Panc1 (cell line): ENCODE measurements at regions not wholly inside any gene's neighbourhood (a gene's known extent, or its start where the extent isn't known, plus 50 kb on each side); places are given as distances from the start of the nearest gene placed in this dataset.

Experiments used
- ATAC-seq: fragments of 200-7000 bp; cut with Tn5 transposase; 2 replicates; pipeline ENCODE4 v1.9.1; 2020; ENCODE audit warnings: mild to moderate bottlenecking, moderate library complexity
- BruUV-seq: library from RNA; stranded (reverse); fragments of 400-500 nt; replicated peaks from 2 replicates; lab custom pipeline; 2021; lab: Mats Ljungman, UMichigan
- CTCF ChIA-PET: fragments of 300-600 bp; sonication (Branson Sonifier 250); formaldehyde crosslinking; loops from one replicate; lab custom pipeline; 2022; ENCODE audit warnings: antibody characterized with exemption; lab: Charles Lee
- POLR2A ChIA-PET: fragments of 300-600 bp; sonication (Branson Sonifier 250); formaldehyde crosslinking; loops from one replicate; lab custom pipeline; 2022; ENCODE audit warnings: antibody characterized with exemption; lab: Charles Lee
- DNase-seq: peaks from one replicate; pipeline ENCODE4 v3.0.0-alpha.2; 2010; ENCODE audit warnings: low read depth, low spot score
- H3K27ac ChIP-seq: 2 replicates; pipeline ENCODE4 v1.5.1; 2011; ENCODE audit warnings: mild to moderate bottlenecking, low read length, inconsistent platforms
- H3K27me3 ChIP-seq: fragments of 200-500 bp; sonication (Bioruptor generic); 2 replicates; pipeline ENCODE4 v1.6.0; 2014; ENCODE audit warnings: low read length, inconsistent platforms; ENCODE audit not compliant: control insufficient read depth, insufficient read depth
- H3K36me3 ChIP-seq: fragments of 200-500 bp; sonication (Bioruptor generic); 2 replicates; pipeline ENCODE4 v1.5.1; 2014; ENCODE audit warnings: inconsistent platforms, mild to moderate bottlenecking, low read length, moderate library complexity; ENCODE audit not compliant: control insufficient read depth, insufficient read depth
- H3K4me1 ChIP-seq: 2 replicates; pipeline ENCODE4 v1.5.1; 2011; ENCODE audit warnings: inconsistent platforms, mild to moderate bottlenecking, low read length, moderate library complexity; ENCODE audit not compliant: control insufficient read depth, insufficient read depth
- H3K4me3 ChIP-seq, 2 experiments: 2 replicates each; pipeline ENCODE4 v1.5.1; 2011 to 2012; ENCODE audit warnings: low read depth in 2 of 2, low read length in 2 of 2, mild to moderate bottlenecking in 2 of 2, inconsistent platforms in 1 of 2, moderate library complexity in 1 of 2
- H3K9me3 ChIP-seq: fragments of 200-500 bp; sonication (Bioruptor generic); 2 replicates; pipeline ENCODE4 v1.5.1; 2014; ENCODE audit warnings: low read depth, mild to moderate bottlenecking, inconsistent platforms, low read length, moderate library complexity; ENCODE audit not compliant: control insufficient read depth, insufficient read depth
- POLR2AphosphoS5 ChIP-seq: IDR thresholded peaks from 2 replicates; pipeline ENCODE4 v1.6.1; 2012; ENCODE audit warnings: mild to moderate bottlenecking, low read depth, low read length, moderate library complexity
- SIN3A ChIP-seq: IDR thresholded peaks from 2 replicates; pipeline ENCODE4 v1.6.1; 2012; ENCODE audit warnings: low read depth, mild to moderate bottlenecking, low read length, moderate library complexity, borderline replicate concordance; ENCODE audit not compliant: insufficient read depth
- TCF7L2 ChIP-seq: IDR thresholded peaks from 2 replicates; pipeline ENCODE4 v1.6.1; 2011; ENCODE audit warnings: mild to moderate bottlenecking, low read depth, low read length, inconsistent platforms
- in situ Hi-C: cut with HindIII; loops from 2 replicates; pipeline ENCODE4 v1.10.0; 2016; ENCODE audit warnings: low sequenced_read_pairs, low pct_unique_long_range_greater_than_20kb
- intact Hi-C: fragments of 100-400 bp; cut with micrococcal nuclease; formaldehyde crosslinking; loops from one replicate; pipeline ENCODE4 v1.10.0; 2022; ENCODE audit not compliant: unreplicated experiment
- TF ChIP-seq, protein P1 (sequence below): fragments of 450-650 bp; IDR thresholded peaks from 2 replicates; pipeline ENCODE4 v1.5.1; 2017; ENCODE audit warnings: mild to moderate bottlenecking
- TF ChIP-seq, protein P2 (sequence below), 2 experiments: IDR thresholded peaks; 2 replicates each; pipeline ENCODE4 v1.6.1; 2011 to 2012; ENCODE audit warnings: low read depth in 2 of 2, control low read depth in 1 of 2, low read length in 1 of 2, mild to moderate bottlenecking in 1 of 2, moderate library complexity in 1 of 2; ENCODE audit not compliant: insufficient read depth in 1 of 2

DNA sequence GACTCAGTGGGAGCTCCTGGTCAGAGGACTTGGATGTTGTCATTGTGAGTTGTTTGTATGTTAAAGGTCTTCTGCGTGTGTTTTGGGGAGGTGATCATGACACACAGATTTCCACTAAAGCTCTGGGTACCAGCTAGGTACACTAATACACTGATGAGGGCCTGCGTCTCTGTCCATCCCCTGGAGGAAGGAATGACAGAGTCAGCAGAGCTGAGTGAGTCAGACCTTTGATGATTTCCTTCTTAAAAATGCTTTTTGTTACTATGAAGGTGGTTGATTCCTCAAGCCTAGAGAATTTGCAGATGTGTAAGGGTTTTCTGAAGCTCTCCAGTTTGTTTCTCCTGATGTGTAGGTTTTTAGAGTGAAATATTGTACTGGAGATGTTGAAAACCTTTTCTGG, 424.1 kb upstream of the TPM1 start:
- POLR2A ChIA-PET = no interaction called here
- ATAC-seq (peak; percentile 71), DNase-seq (no peak)
- CTCF ChIA-PET = no interaction called here
- intact Hi-C loops (no loop called here), in situ Hi-C loops (no loop called here)
- H3K27me3 ChIP-seq = no peaks in the 10 kb centered on the region
- no peak for TF ChIP-seq TCF7L2
- no peak for TF ChIP-seq POLR2AphosphoS5
- TF ChIP-seq, protein P1, sequence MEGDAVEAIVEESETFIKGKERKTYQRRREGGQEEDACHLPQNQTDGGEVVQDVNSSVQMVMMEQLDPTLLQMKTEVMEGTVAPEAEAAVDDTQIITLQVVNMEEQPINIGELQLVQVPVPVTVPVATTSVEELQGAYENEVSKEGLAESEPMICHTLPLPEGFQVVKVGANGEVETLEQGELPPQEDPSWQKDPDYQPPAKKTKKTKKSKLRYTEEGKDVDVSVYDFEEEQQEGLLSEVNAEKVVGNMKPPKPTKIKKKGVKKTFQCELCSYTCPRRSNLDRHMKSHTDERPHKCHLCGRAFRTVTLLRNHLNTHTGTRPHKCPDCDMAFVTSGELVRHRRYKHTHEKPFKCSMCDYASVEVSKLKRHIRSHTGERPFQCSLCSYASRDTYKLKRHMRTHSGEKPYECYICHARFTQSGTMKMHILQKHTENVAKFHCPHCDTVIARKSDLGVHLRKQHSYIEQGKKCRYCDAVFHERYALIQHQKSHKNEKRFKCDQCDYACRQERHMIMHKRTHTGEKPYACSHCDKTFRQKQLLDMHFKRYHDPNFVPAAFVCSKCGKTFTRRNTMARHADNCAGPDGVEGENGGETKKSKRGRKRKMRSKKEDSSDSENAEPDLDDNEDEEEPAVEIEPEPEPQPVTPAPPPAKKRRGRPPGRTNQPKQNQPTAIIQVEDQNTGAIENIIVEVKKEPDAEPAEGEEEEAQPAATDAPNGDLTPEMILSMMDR = no peak
- TF ChIP-seq, protein P2, sequence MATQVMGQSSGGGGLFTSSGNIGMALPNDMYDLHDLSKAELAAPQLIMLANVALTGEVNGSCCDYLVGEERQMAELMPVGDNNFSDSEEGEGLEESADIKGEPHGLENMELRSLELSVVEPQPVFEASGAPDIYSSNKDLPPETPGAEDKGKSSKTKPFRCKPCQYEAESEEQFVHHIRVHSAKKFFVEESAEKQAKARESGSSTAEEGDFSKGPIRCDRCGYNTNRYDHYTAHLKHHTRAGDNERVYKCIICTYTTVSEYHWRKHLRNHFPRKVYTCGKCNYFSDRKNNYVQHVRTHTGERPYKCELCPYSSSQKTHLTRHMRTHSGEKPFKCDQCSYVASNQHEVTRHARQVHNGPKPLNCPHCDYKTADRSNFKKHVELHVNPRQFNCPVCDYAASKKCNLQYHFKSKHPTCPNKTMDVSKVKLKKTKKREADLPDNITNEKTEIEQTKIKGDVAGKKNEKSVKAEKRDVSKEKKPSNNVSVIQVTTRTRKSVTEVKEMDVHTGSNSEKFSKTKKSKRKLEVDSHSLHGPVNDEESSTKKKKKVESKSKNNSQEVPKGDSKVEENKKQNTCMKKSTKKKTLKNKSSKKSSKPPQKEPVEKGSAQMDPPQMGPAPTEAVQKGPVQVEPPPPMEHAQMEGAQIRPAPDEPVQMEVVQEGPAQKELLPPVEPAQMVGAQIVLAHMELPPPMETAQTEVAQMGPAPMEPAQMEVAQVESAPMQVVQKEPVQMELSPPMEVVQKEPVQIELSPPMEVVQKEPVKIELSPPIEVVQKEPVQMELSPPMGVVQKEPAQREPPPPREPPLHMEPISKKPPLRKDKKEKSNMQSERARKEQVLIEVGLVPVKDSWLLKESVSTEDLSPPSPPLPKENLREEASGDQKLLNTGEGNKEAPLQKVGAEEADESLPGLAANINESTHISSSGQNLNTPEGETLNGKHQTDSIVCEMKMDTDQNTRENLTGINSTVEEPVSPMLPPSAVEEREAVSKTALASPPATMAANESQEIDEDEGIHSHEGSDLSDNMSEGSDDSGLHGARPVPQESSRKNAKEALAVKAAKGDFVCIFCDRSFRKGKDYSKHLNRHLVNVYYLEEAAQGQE (IDR thresholded peaks at IDR 0.05; ENCODE audit: insufficient read depth in 1 of 2, low read depth in 2 of 2, low read length in 1 of 2) = no peak
- TF ChIP-seq SIN3A = no peak
- H3K36me3 ChIP-seq = no peaks in the 10 kb centered on the region
- no peak overlapping the region for H3K27ac ChIP-seq
- H3K4me3 ChIP-seq = no peak overlapping the region
- BruUV-seq = no TSS peak
- no peaks in the 10 kb centered on the region for H3K9me3 ChIP-seq
- no peaks in the 10 kb centered on the region for H3K4me1 ChIP-seq

DNA sequence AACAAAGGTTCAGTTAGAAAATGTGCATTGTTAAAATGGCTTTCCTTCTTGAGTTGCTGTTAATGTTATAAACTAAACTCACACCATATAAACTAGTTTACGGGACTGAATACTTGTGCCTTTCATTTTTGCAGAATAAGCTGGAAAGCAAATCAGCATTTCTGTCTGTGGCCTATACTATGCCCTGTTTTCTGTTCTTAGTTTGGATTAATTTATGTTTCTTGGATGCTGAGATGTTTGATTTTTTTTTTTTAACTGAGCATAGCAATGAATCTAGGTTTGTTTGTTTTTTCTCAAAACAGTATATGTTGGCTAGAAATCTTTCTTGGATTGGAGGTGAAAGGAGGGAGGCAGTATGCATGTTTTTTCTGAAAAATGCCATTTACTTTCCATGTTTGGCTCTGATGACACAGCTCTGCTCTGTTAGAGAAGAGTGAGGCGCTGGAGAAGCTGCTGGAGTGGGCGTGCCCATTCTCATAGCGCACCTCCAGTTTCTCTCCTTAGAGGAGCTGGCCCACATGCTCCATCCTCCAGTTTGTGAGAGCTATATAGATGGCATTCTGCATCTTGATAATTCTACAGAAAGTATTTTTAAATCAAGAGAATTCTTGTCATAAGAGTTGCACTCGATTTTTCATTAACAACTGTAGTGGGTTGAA, 423.6 kb upstream of the TPM1 start:
- ChIA-PET POLR2A (no interaction called here), CTCF (no interaction called here)
- Histone ChIP-seq H3K4me3 (no peak overlapping the region), H3K4me1 (no peaks in the 10 kb centered on the region), H3K27ac (no peak overlapping the region), H3K27me3 (no peaks in the 10 kb centered on the region), H3K36me3 (no peaks in the 10 kb centered on the region), H3K9me3 (no peaks in the 10 kb centered on the region)
- TF ChIP-seq POLR2AphosphoS5 (no peak), SIN3A (no peak), TCF7L2 (no peak)
- TF ChIP-seq, protein P2 (IDR thresholded peaks at IDR 0.05; ENCODE audit: insufficient read depth in 1 of 2, low read depth in 2 of 2, low read length in 1 of 2) = no peak
- TF ChIP-seq, protein P1 = no peak
- ATAC-seq (no peak), DNase-seq (no peak)
- BruUV-seq = no TSS peak
- intact Hi-C loops = no loop called here
- in situ Hi-C loops = no loop called here
